Gastroesophageal sphincter (tissue), 3 donors: ENCODE measurements at regions not wholly inside any gene's neighbourhood (a gene's known extent, or its start where the extent isn't known, plus 50 kb on each side); places are given as distances from the start of the nearest gene placed in this dataset.

Source experiments
- EP300 ChIP-seq: sonication (generic); formaldehyde crosslinking; IDR thresholded peaks from one replicate; pipeline ENCODE4 v1.6.1; 2017; ENCODE audit warnings: antibody characterized with exemption, mild to moderate bottlenecking
- POLR2A ChIP-seq, 2 donors: fragments of 450-650 bp; IDR thresholded peaks; one replicate each; pipeline ENCODE4 v1.6.1; 2017; ENCODE audit warnings: antibody characterized with exemption in 2 of 2, mild to moderate bottlenecking in 2 of 2, moderate library complexity in 1 of 2
- POLR2AphosphoS5 ChIP-seq: sonication (generic); formaldehyde crosslinking; IDR thresholded peaks from one replicate; pipeline ENCODE4 v1.6.1; 2017; ENCODE audit warnings: antibody characterized with exemption
- TF ChIP-seq, protein P1 (sequence below), 4 experiments: fragments of 200-600 bp in 2 of 4; fragments of 450-650 bp in 2 of 4; sonication (generic) in 1 of 4; IDR thresholded peaks; one replicate each; pipeline ENCODE4 v1.5.1; 2017 to 2019; ENCODE audit warnings: antibody characterized with exemption in 4 of 4, mild to moderate bottlenecking in 2 of 4, moderate library complexity in 2 of 4

DNA sequence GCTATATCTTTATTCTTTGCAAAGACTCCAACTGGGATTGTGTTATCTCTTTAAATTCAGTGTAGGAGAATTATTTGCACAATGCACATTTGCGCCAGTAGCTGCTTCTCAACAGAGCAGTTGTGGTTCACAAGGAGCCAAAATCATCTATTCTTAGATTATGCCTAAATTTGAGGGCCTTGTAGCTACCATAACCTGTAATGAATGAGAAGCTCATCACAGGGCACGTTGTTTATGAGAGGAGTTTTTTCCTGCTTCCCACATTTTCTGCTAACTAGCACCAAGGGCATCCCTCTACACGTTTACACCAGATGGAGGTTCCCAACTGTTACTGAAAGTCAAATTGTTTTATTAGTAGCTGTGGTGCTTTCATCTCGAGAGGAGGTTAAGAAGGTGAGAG, 322.4 kb downstream of the TMEM161B start:
- TF ChIP-seq, protein P1, sequence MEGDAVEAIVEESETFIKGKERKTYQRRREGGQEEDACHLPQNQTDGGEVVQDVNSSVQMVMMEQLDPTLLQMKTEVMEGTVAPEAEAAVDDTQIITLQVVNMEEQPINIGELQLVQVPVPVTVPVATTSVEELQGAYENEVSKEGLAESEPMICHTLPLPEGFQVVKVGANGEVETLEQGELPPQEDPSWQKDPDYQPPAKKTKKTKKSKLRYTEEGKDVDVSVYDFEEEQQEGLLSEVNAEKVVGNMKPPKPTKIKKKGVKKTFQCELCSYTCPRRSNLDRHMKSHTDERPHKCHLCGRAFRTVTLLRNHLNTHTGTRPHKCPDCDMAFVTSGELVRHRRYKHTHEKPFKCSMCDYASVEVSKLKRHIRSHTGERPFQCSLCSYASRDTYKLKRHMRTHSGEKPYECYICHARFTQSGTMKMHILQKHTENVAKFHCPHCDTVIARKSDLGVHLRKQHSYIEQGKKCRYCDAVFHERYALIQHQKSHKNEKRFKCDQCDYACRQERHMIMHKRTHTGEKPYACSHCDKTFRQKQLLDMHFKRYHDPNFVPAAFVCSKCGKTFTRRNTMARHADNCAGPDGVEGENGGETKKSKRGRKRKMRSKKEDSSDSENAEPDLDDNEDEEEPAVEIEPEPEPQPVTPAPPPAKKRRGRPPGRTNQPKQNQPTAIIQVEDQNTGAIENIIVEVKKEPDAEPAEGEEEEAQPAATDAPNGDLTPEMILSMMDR (IDR thresholded peaks at IDR 0.05) = no peak
- TF ChIP-seq POLR2AphosphoS5 (no peak), POLR2A (IDR thresholded peaks at IDR 0.05) (no peak), EP300 (no peak)
